KMS-11 (cell line): ENCODE measurements at regions not wholly inside any gene's neighbourhood (a gene's known extent, or its start where the extent isn't known, plus 50 kb on each side); places are given as distances from the start of the nearest gene placed in this dataset.

Source experiments
- H2AFZ ChIP-seq: fragments of 200-600 bp; sonication (generic); 2 replicates; pipeline ENCODE4 v1.6.1; 2016; ENCODE audit warnings: antibody characterized with exemption, mixed run types, low read depth
- H3K27ac ChIP-seq: fragments of 200-600 bp; sonication (generic); 2 replicates; pipeline ENCODE4 v1.6.1; 2016; ENCODE audit warnings: mild to moderate bottlenecking, mixed run types
- H3K27me3 ChIP-seq: fragments of 200-600 bp; sonication (generic); 2 replicates; pipeline ENCODE4 v1.6.1; 2017; ENCODE audit warnings: mild to moderate bottlenecking, low read depth, mixed run types, moderate library complexity; ENCODE audit not compliant: insufficient read depth
- H3K36me3 ChIP-seq: fragments of 200-600 bp; sonication (generic); 2 replicates; pipeline ENCODE4 v1.6.1; 2017; ENCODE audit warnings: mild to moderate bottlenecking, mixed run types; ENCODE audit not compliant: insufficient read depth
- H3K4me1 ChIP-seq: fragments of 200-600 bp; sonication (generic); 2 replicates; pipeline ENCODE4 v1.6.1; 2016; ENCODE audit warnings: mild to moderate bottlenecking, low read depth, mixed run types; ENCODE audit not compliant: poor library complexity, severe bottlenecking
- H3K4me2 ChIP-seq: fragments of 200-600 bp; sonication (generic); 2 replicates; pipeline ENCODE4 v1.7.0; 2016; ENCODE audit warnings: mild to moderate bottlenecking, mixed run types
- H3K4me3 ChIP-seq: fragments of 200-600 bp; sonication (generic); IDR thresholded peaks from 2 replicates; pipeline ENCODE4 v1.6.1; 2017; ENCODE audit warnings: low read depth, low read length, mixed read lengths; ENCODE audit not compliant: insufficient read depth
- H3K79me2 ChIP-seq: fragments of 200-600 bp; sonication (generic); 2 replicates; pipeline ENCODE4 v1.6.1; 2016; ENCODE audit warnings: low read depth, mixed run types; ENCODE audit not compliant: insufficient read depth
- H3K9ac ChIP-seq: fragments of 200-600 bp; sonication (generic); 2 replicates; pipeline ENCODE4 v1.6.1; 2016; ENCODE audit warnings: mild to moderate bottlenecking, mixed run types
- H4K20me1 ChIP-seq: fragments of 200-600 bp; sonication (generic); 2 replicates; pipeline ENCODE4 v1.6.1; 2016; ENCODE audit warnings: mild to moderate bottlenecking, mixed run types; ENCODE audit not compliant: insufficient read depth
- TF ChIP-seq, protein P1 (sequence below): fragments of 200-600 bp; sonication (generic); conservative IDR thresholded peaks from 2 replicates; pipeline ENCODE4 v1.6.1; 2017; ENCODE audit warnings: low read depth, mild to moderate bottlenecking, antibody characterized with exemption, low read length, moderate library complexity, mixed read lengths

DNA sequence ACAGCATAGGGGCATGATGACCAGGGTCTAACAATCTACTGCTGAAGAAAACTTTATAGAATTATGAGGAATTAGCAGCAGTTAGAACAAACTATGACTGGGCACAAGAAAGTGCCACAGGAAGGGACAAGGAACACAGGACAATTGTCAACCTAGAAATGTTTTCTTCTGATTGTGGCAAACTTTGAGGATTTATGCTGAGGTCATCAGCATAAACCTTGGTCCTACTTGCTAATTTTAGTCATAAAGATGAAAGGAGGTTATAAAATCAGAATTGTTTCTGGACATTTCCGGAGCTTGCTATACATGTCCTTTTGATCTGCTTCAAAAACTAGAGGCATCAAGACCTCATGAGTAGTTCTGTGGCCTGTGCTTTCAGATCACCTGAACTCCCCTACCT lies 446.6 kb upstream of the THBS1 start:
- H3K79me2 ChIP-seq, result no peaks in the 10 kb centered on the region
- TF ChIP-seq, protein P1, sequence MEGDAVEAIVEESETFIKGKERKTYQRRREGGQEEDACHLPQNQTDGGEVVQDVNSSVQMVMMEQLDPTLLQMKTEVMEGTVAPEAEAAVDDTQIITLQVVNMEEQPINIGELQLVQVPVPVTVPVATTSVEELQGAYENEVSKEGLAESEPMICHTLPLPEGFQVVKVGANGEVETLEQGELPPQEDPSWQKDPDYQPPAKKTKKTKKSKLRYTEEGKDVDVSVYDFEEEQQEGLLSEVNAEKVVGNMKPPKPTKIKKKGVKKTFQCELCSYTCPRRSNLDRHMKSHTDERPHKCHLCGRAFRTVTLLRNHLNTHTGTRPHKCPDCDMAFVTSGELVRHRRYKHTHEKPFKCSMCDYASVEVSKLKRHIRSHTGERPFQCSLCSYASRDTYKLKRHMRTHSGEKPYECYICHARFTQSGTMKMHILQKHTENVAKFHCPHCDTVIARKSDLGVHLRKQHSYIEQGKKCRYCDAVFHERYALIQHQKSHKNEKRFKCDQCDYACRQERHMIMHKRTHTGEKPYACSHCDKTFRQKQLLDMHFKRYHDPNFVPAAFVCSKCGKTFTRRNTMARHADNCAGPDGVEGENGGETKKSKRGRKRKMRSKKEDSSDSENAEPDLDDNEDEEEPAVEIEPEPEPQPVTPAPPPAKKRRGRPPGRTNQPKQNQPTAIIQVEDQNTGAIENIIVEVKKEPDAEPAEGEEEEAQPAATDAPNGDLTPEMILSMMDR, result no peak
- no peaks in the 10 kb centered on the region for H3K36me3 ChIP-seq
- no peak overlapping the region for H2AFZ ChIP-seq
- H3K27ac ChIP-seq, result no peak overlapping the region
- H4K20me1 ChIP-seq, result no peaks in the 10 kb centered on the region
- no peak overlapping the region for H3K9ac ChIP-seq
- H3K4me3 ChIP-seq, result no peak overlapping the region
- H3K4me1 ChIP-seq, result no peaks in the 10 kb centered on the region
- H3K27me3 ChIP-seq, result no peaks in the 10 kb centered on the region
- H3K4me2 ChIP-seq, result no peak overlapping the region

- Histone ChIP-seq H2AFZ (no peak overlapping the region), H4K20me1 (no peaks in the 10 kb centered on the region), H3K36me3 (no peaks in the 10 kb centered on the region), H3K9ac (no peak overlapping the region), H3K27me3 (no peaks in the 10 kb centered on the region), H3K27ac (no peak overlapping the region), H3K4me3 (no peak overlapping the region), H3K79me2 (no peaks in the 10 kb centered on the region), H3K4me1 (no peaks in the 10 kb centered on the region), H3K4me2 (no peak overlapping the region)
- TF ChIP-seq, protein P1, result no peak
Measured at GRCh38 chr15:39135989-39136388, 444.9 kb upstream of the THBS1 start.

- Histone ChIP-seq H3K36me3 (no peaks in the 10 kb centered on the region), H3K79me2 (no peaks in the 10 kb centered on the region), H3K4me1 (no peaks in the 10 kb centered on the region), H3K4me3 (no peak overlapping the region), H3K27me3 (no peaks in the 10 kb centered on the region), H3K9ac (no peak overlapping the region), H2AFZ (no peak overlapping the region), H3K4me2 (no peak overlapping the region), H4K20me1 (no peaks in the 10 kb centered on the region), H3K27ac (no peak overlapping the region)
- TF ChIP-seq, protein P1, result no peak
Measured at GRCh38 chr15:39139431-39140059, 441.3 kb upstream of the THBS1 start.

DNA sequence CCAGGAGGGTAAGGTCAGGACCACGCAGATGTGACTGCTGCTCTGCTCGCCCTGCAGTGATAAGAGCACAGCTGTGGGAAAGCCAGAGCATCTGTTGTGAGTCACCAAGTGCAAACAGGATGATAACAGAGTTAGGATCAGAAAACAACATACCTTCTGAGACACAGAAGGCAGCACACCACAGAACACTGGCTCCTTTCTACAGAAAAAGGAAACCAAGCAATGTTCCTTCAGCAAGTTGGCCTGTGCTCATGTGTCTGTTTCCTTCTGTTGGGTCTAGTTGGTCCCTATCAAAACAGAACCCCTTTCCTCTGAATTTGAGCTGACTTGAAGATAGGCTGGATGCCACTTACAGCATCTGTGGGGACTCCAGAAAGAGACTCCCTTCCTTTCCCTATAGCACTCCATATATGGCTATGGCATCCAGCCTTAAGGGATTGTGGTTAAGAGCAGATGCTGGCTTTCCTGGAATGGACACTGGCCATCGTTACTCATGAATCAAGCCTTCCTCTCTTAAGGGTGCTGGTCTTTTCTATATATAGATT lies 440.7 kb upstream of the THBS1 start:
- H3K4me2 ChIP-seq, result no peak overlapping the region

More for the DNA sequence above, 440.7 kb upstream of the THBS1 start:
- H2AFZ ChIP-seq, result no peak overlapping the region
- no peaks in the 10 kb centered on the region for H4K20me1 ChIP-seq
- no peaks in the 10 kb centered on the region for H3K4me1 ChIP-seq
- no peak overlapping the region for H3K27ac ChIP-seq
- H3K4me3 ChIP-seq, result no peak overlapping the region
- H3K36me3 ChIP-seq, result no peaks in the 10 kb centered on the region
- H3K79me2 ChIP-seq, result no peaks in the 10 kb centered on the region
- H3K27me3 ChIP-seq, result no peaks in the 10 kb centered on the region
- H3K9ac ChIP-seq, result no peak overlapping the region
- TF ChIP-seq, protein P1, result no peak
